ENCODE measurements at regions not wholly inside any gene's neighbourhood (a gene's known extent, or its start where the extent isn't known, plus 50 kb on each side); places are given as distances from the start of the nearest gene placed in this dataset.
"Not testable (repeated sequence)": the region's sequence is repeated elsewhere in the genome, so short reads cannot be mapped to it uniquely, and the experiment has no call there.

- no peak for TF ChIP-seq CTCF (IDR thresholded peaks at IDR 0.05)
- intact Hi-C loops (cut with DNase I), result no loop called here
- no peak for DNase-seq
- no peak for ATAC-seq
- 40 to 42% methylated on average over 2 of the region's 2 CpGs for WGBS, 2 donors
- no peak overlapping the region for H3K4me3 ChIP-seq
- H3K27me3 ChIP-seq, result no peaks in the 10 kb centered on the region
- no peak overlapping the region for H3K27ac ChIP-seq
- no peaks in the 10 kb centered on the region for H3K4me1 ChIP-seq
- H3K9me3 ChIP-seq, result no peaks in the 10 kb centered on the region
- no peaks in the 10 kb centered on the region for H3K36me3 ChIP-seq
- no peak for FAIRE-seq
These were observed 152.7 kb upstream of the FOXD4L5 start for GRCh38 chr9:65437724-65438123.

- H3K9me3 ChIP-seq, result no peaks in the 10 kb centered on the region
- 76 to 77% methylated on average over 10 of the region's 10 CpGs for WGBS, 2 donors
- no peak for TF ChIP-seq CTCF (IDR thresholded peaks at IDR 0.05)
- no peak overlapping the region for H3K27ac ChIP-seq
- no peaks in the 10 kb centered on the region for H3K4me1 ChIP-seq
- FAIRE-seq (no peak), ATAC-seq (no peak), DNase-seq (no peak)
- H3K36me3 ChIP-seq, result no peaks in the 10 kb centered on the region
- intact Hi-C loops (cut with DNase I), result no loop called here
- H3K27me3 ChIP-seq, result no peaks in the 10 kb centered on the region
- H3K4me3 ChIP-seq, result no peak overlapping the region
These were observed 150.5 kb upstream of the FOXD4L5 start for GRCh38 chr9:65435464-65435863.

- FAIRE-seq, result no peak
These were observed 147.8 kb upstream of the FOXD4L5 start for GRCh38 chr9:65432722-65433323.

GRCh38 chr9:65432051-65432450, 147.0 kb upstream of the FOXD4L5 start:
- H3K9me3 ChIP-seq, result no peaks in the 10 kb centered on the region
- no peak for FAIRE-seq
- no peak for TF ChIP-seq CTCF (IDR thresholded peaks at IDR 0.05)
- intact Hi-C loops (cut with DNase I), result no loop called here
- no peaks in the 10 kb centered on the region for H3K36me3 ChIP-seq
- 61 to 68% methylated on average over 2 of the region's 2 CpGs for WGBS, 2 donors
- H3K4me1 ChIP-seq, result no peaks in the 10 kb centered on the region
- no peak for ATAC-seq
- H3K4me3 ChIP-seq, result no peak overlapping the region
- no peak overlapping the region for H3K27ac ChIP-seq
- DNase-seq, result no peak
- H3K27me3 ChIP-seq, result no peaks in the 10 kb centered on the region

More at GRCh38 chr9:65432722-65433323, 147.8 kb upstream of the FOXD4L5 start:
- H3K4me1 ChIP-seq, result no peaks in the 10 kb centered on the region
- H3K36me3 ChIP-seq, result no peaks in the 10 kb centered on the region
- no peak overlapping the region for H3K27ac ChIP-seq
- ATAC-seq (no peak), DNase-seq (no peak)
- no peak for TF ChIP-seq CTCF (IDR thresholded peaks at IDR 0.05)
- intact Hi-C loops (cut with DNase I), result no loop called here
- no peaks in the 10 kb centered on the region for H3K27me3 ChIP-seq
- no peak overlapping the region for H3K4me3 ChIP-seq
- H3K9me3 ChIP-seq, result no peaks in the 10 kb centered on the region
- 78 to 80% methylated on average over 6 of the region's 6 CpGs for WGBS, 2 donors

GRCh38 chr9:65430221-65430620, 145.2 kb upstream of the FOXD4L5 start:
- ATAC-seq (no peak), DNase-seq (peak in 1 of 6 donors; percentile 30)

GRCh38 chr9:65427361-65427760, 142.4 kb upstream of the FOXD4L5 start:
- 61 to 81% methylated on average over 4 of the region's 4 CpGs for WGBS, 2 donors
- DNase-seq; ATAC-seq; H3K36me3 ChIP-seq; H3K4me3 ChIP-seq; H3K27me3 ChIP-seq; intact Hi-C loops (cut with DNase I); H3K4me1 ChIP-seq; H3K27ac ChIP-seq; H3K9me3 ChIP-seq; FAIRE-seq: not testable (repeated sequence)

More at GRCh38 chr9:65430221-65430620, 145.2 kb upstream of the FOXD4L5 start:
- Histone ChIP-seq H3K27ac (no peak overlapping the region), H3K9me3 (no peaks in the 10 kb centered on the region), H3K4me3 (no peak overlapping the region), H3K4me1 (no peaks in the 10 kb centered on the region), H3K27me3 (no peaks in the 10 kb centered on the region), H3K36me3 (no peaks in the 10 kb centered on the region)
- intact Hi-C loops (cut with DNase I), result no loop called here
- WGBS, 2 donors, result 46 to 59% methylated on average over 7 of the region's 7 CpGs
- no peak for FAIRE-seq
- no peak for TF ChIP-seq CTCF (IDR thresholded peaks at IDR 0.05)

- 54 to 75% methylated on average over 9 to 10 of the region's 10 CpGs for WGBS, 2 donors
These were observed 141.8 kb upstream of the FOXD4L5 start for GRCh38 chr9:65426813-65427212.

More at GRCh38 chr9:65426813-65427212, 141.8 kb upstream of the FOXD4L5 start:
- H3K27ac ChIP-seq; H3K4me3 ChIP-seq; H3K27me3 ChIP-seq; H3K9me3 ChIP-seq; FAIRE-seq; intact Hi-C loops (cut with DNase I); ATAC-seq; H3K36me3 ChIP-seq; H3K4me1 ChIP-seq: not testable (repeated sequence)
- peak in 1 of 6 donors; percentile 32 for DNase-seq
